H9 (cell line): ENCODE measurements at regions not wholly inside any gene's neighbourhood (a gene's known extent, or its start where the extent isn't known, plus 50 kb on each side); places are given as distances from the start of the nearest gene placed in this dataset.

ENCODE experiments used
- DNase-seq: peaks from one replicate; pipeline ENCODE4 v3.0.0-alpha.2; 2017
- H2AFZ ChIP-seq: one replicate; pipeline ENCODE4 v1.6.1; 2013; ENCODE audit warnings: mild to moderate bottlenecking, low read length, control low read depth, moderate library complexity
- H2AK5ac ChIP-seq: 2 replicates; pipeline ENCODE4 v1.6.1; 2013; ENCODE audit warnings: low read length, control low read depth, mixed read lengths; ENCODE audit not compliant: insufficient read length
- H2BK120ac ChIP-seq: one replicate; pipeline ENCODE4 v1.6.1; 2013; ENCODE audit warnings: low read depth, mild to moderate bottlenecking, low read length, control low read depth, inconsistent platforms; ENCODE audit not compliant: poor library complexity, severe bottlenecking
- H2BK12ac ChIP-seq: 2 replicates; pipeline ENCODE4 v1.6.1; 2013; ENCODE audit warnings: low read length, control low read depth, mixed read lengths, low read depth; ENCODE audit not compliant: insufficient read length
- H2BK15ac ChIP-seq: 2 replicates; pipeline ENCODE4 v1.6.1; 2013; ENCODE audit warnings: low read depth, low read length, control low read depth
- H2BK20ac ChIP-seq: one replicate; pipeline ENCODE4 v1.6.1; 2013; ENCODE audit warnings: low read depth, mild to moderate bottlenecking, low read length, control low read depth, inconsistent platforms; ENCODE audit not compliant: poor library complexity, severe bottlenecking
- H2BK5ac ChIP-seq: 2 replicates; pipeline ENCODE4 v1.6.1; 2013; ENCODE audit warnings: low read length, control low read depth, mixed read lengths; ENCODE audit not compliant: insufficient read length
- H3K14ac ChIP-seq: 2 replicates; pipeline ENCODE4 v1.6.1; 2013; ENCODE audit warnings: low read length, control low read depth; ENCODE audit not compliant: insufficient read depth
- H3K18ac ChIP-seq: 2 replicates; pipeline ENCODE4 v1.6.1; 2013; ENCODE audit warnings: low read depth, mild to moderate bottlenecking, mixed read lengths, low read length, control low read depth; ENCODE audit not compliant: insufficient read length
- H3K23ac ChIP-seq: 2 replicates; pipeline ENCODE4 v1.6.1; 2013; ENCODE audit warnings: low read length, control low read depth, mixed read lengths, low read depth; ENCODE audit not compliant: insufficient read length
- H3K23me2 ChIP-seq: 2 replicates; pipeline ENCODE4 v1.6.1; 2013; ENCODE audit warnings: low read depth, mild to moderate bottlenecking, mixed read lengths, low read length, control low read depth; ENCODE audit not compliant: insufficient read length, poor library complexity, severe bottlenecking
- H3K27ac ChIP-seq: 2 replicates; pipeline ENCODE4 v1.5.1; 2013; ENCODE audit warnings: low read length, control low read depth, mixed read lengths, low read depth; ENCODE audit not compliant: insufficient read length
- H3K27me3 ChIP-seq: 2 replicates; pipeline ENCODE4 v1.6.1; 2013; ENCODE audit warnings: low read length, control low read depth, inconsistent platforms; ENCODE audit not compliant: insufficient read depth
- H3K4ac ChIP-seq: 2 replicates; pipeline ENCODE4 v1.6.1; 2013; ENCODE audit warnings: low read depth, mild to moderate bottlenecking, control low read depth, inconsistent platforms, low read length, moderate library complexity
- H3K4me1 ChIP-seq: 2 replicates; pipeline ENCODE4 v1.6.1; 2013; ENCODE audit warnings: low read length, control low read depth, inconsistent platforms; ENCODE audit not compliant: insufficient read depth
- H3K4me2 ChIP-seq: 2 replicates; pipeline ENCODE4 v1.6.1; 2013; ENCODE audit warnings: low read length, control low read depth, mixed read lengths; ENCODE audit not compliant: insufficient read length, insufficient read depth
- H3K56ac ChIP-seq: 2 replicates; pipeline ENCODE4 v1.6.1; 2013; ENCODE audit warnings: low read depth, mild to moderate bottlenecking, mixed read lengths, low read length, control low read depth; ENCODE audit not compliant: insufficient read length
- H3K79me1 ChIP-seq: 2 replicates; pipeline ENCODE4 v1.6.1; 2013; ENCODE audit warnings: low read depth, mild to moderate bottlenecking, moderate library complexity, low read length, control low read depth, inconsistent platforms; ENCODE audit not compliant: insufficient read depth, poor library complexity, severe bottlenecking
- H3K79me2 ChIP-seq: 2 replicates; pipeline ENCODE4 v1.6.1; 2013; ENCODE audit warnings: low read length, control low read depth, inconsistent platforms; ENCODE audit not compliant: insufficient read depth
- H3K9ac ChIP-seq: 2 replicates; pipeline ENCODE4 v1.6.1; 2013; ENCODE audit warnings: low read length, control low read depth, mixed read lengths; ENCODE audit not compliant: insufficient read length; ENCODE audit errors: extremely low read depth
- H3K9me3 ChIP-seq: one replicate; pipeline ENCODE4 v1.6.1; 2013; ENCODE audit warnings: low read depth, low read length, inconsistent platforms; ENCODE audit not compliant: control insufficient read depth
- H3T11ph ChIP-seq: one replicate; pipeline ENCODE4 v1.6.1; 2013; ENCODE audit warnings: mild to moderate bottlenecking, low read length, control low read depth, inconsistent platforms
- H4K20me1 ChIP-seq: one replicate; pipeline ENCODE4 v1.6.1; 2013; ENCODE audit not compliant: control insufficient read depth, insufficient read length, insufficient read depth
- H4K5ac ChIP-seq: 2 replicates; pipeline ENCODE4 v1.6.1; 2013; ENCODE audit warnings: low read depth, mild to moderate bottlenecking, mixed read lengths, low read length, control low read depth; ENCODE audit not compliant: insufficient read length
- H4K8ac ChIP-seq: replicated peaks from 2 replicates; pipeline ENCODE4 v1.6.1; 2013; ENCODE audit warnings: low read length, control low read depth, mixed read lengths, low read depth; ENCODE audit not compliant: insufficient read length
- H4K91ac ChIP-seq: 2 replicates; pipeline ENCODE4 v1.6.1; 2013; ENCODE audit warnings: low read depth, mild to moderate bottlenecking, moderate library complexity, mixed read lengths, low read length, control low read depth; ENCODE audit not compliant: insufficient read length
- H3K27ac Mint-ChIP-seq, 3 experiments: 2 replicates in 2 of 3; 3 replicates in 1 of 3; pipeline ENCODE4 v1.8.0; 2020 to 2021; ENCODE audit warnings: mixed read lengths in 3 of 3, mild to moderate bottlenecking in 1 of 3, moderate library complexity in 1 of 3
- H3K27me3 Mint-ChIP-seq: 2 replicates; pipeline ENCODE4 v1.8.0; 2021; ENCODE audit warnings: low read depth, mild to moderate bottlenecking, moderate library complexity, mixed read lengths
- H3K36me3 Mint-ChIP-seq, 3 experiments: 2 replicates in 2 of 3; 3 replicates in 1 of 3; pipeline ENCODE4 v1.8.0; 2020 to 2021; ENCODE audit warnings: low read depth in 3 of 3, mixed read lengths in 3 of 3; ENCODE audit not compliant: insufficient read depth in 1 of 3
- H3K4me1 Mint-ChIP-seq, 2 experiments: 2 replicates each; pipeline ENCODE4 v1.8.0; 2020; ENCODE audit warnings: mixed read lengths in 2 of 2
- H3K4me3 Mint-ChIP-seq, 2 experiments: 2 replicates in 1 of 2; 3 replicates in 1 of 2; pipeline ENCODE4 v1.8.0; 2020 to 2021; ENCODE audit warnings: mild to moderate bottlenecking in 2 of 2, mixed read lengths in 2 of 2, moderate library complexity in 1 of 2
- H3K9me3 Mint-ChIP-seq, 2 experiments: 2 replicates in 1 of 2; 3 replicates in 1 of 2; pipeline ENCODE4 v1.8.0; 2020; ENCODE audit warnings: mild to moderate bottlenecking in 2 of 2, mixed read lengths in 2 of 2, moderate library complexity in 1 of 2
- WGBS: extraction: QIAGEN DNeasy Blood & Tissue Kit; methylation state at CpG from one replicate; pipeline ENCODE4 v1.1.7; 2013; ENCODE audit warnings: missing lambda C conversion rate, low lambda C conversion rate, mixed read lengths; ENCODE audit not compliant: insufficient read length; ENCODE audit errors: extremely low coverage; 5-methylcytosine and 5-hydroxymethylcytosine counted together
- TF ChIP-seq, protein P1 (sequence below): fragments of 200-600 bp; sonication (generic); conservative IDR thresholded peaks from 3 replicates; pipeline ENCODE4 v1.8.0; 2021; ENCODE audit warnings: antibody characterized with exemption, mild to moderate bottlenecking

DNA sequence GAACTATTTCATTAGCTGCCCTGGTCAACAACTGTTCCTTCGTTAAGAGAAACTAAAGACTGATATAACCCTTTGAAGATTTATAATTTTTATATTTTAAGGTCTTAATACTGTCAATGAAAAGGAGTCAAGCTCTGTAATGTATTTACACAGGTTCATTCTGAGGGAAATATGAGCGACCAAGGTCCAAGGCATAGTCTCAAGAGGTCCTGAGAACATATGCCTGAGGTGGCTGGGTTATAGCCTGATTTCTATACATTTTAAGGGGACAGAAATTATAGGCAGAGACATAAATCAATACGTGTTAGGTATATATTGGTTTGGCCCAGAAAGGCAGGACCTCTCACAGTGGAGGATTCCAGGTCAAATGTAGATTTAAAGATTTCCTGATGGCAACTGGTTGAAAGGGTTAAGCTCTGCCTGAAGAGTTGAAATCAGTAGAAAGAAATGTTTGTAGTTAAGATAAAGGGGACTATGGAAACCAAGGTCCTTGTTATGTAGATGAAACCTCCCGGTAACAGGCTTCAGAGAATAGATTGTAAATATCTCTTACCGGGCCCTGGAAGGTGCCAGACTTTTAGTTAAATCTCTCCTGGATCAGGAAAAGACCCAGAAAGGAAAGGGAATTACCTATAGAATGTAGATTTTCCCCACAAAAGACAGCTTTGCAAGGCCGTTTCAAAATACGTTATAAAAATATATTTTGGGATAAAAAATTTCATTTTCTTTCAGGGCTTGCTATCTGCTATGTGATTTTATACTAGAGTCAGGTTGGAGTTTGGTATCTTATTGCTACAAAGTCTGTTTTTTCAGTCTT, 107.3 kb upstream of the PRLR start:
- peak; percentile 31 for DNase-seq
- H2AFZ ChIP-seq = no peak overlapping the region
- H3K4ac ChIP-seq = no peak overlapping the region; the same call in 1 of the 2 replicates
- H4K91ac ChIP-seq = no peak overlapping the region
- peaks cover 42% of the 10 kb centered on the region in 2 experiments for H3K4me1 Mint-ChIP-seq
- no peak overlapping the region for H3K56ac ChIP-seq
- H3K27ac Mint-ChIP-seq = peak overlapping the region; percentile 98 to 100 (median 99)
- no peak overlapping the region for H4K5ac ChIP-seq
- H4K8ac ChIP-seq = no peak overlapping the region
- no peaks in the 10 kb centered on the region for H3K23me2 ChIP-seq
- H3K36me3 Mint-ChIP-seq = peaks cover 5 to 22% (median 12%) of the 10 kb centered on the region in 3 experiments; a peak in 6 of 7 replicates
- H3K9me3 ChIP-seq = peaks cover 8% of the 10 kb centered on the region
- no peak overlapping the region for H2AK5ac ChIP-seq
- H3K18ac ChIP-seq = peak overlapping the region; percentile 13
- H3K9ac ChIP-seq = no peak overlapping the region
- no peak overlapping the region for H2BK120ac ChIP-seq
- TF ChIP-seq, protein P1, sequence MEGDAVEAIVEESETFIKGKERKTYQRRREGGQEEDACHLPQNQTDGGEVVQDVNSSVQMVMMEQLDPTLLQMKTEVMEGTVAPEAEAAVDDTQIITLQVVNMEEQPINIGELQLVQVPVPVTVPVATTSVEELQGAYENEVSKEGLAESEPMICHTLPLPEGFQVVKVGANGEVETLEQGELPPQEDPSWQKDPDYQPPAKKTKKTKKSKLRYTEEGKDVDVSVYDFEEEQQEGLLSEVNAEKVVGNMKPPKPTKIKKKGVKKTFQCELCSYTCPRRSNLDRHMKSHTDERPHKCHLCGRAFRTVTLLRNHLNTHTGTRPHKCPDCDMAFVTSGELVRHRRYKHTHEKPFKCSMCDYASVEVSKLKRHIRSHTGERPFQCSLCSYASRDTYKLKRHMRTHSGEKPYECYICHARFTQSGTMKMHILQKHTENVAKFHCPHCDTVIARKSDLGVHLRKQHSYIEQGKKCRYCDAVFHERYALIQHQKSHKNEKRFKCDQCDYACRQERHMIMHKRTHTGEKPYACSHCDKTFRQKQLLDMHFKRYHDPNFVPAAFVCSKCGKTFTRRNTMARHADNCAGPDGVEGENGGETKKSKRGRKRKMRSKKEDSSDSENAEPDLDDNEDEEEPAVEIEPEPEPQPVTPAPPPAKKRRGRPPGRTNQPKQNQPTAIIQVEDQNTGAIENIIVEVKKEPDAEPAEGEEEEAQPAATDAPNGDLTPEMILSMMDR = no peak
- peak overlapping the region; percentile 100 for H3K27ac ChIP-seq
- peaks cover 6% of the 10 kb centered on the region; the same call in 1 of the 2 replicates for H3K4me1 ChIP-seq
- no peak overlapping the region for H3T11ph ChIP-seq
- H4K20me1 ChIP-seq = no peaks in the 10 kb centered on the region
- H3K14ac ChIP-seq = no peak overlapping the region
- no peak overlapping the region for H2BK12ac ChIP-seq
- no peaks in the 10 kb centered on the region for H3K79me2 ChIP-seq
- H3K27me3 ChIP-seq = no peaks in the 10 kb centered on the region
- no peak overlapping the region for H3K4me2 ChIP-seq
- peak overlapping the region; percentile 12 to 24; a peak in 1 of 5 replicates for H3K4me3 Mint-ChIP-seq
- WGBS = no CpG with 5 or more reads among the region's 7 CpGs
- H3K27me3 Mint-ChIP-seq = no peaks in the 10 kb centered on the region
- no peak overlapping the region for H2BK20ac ChIP-seq
- no peak overlapping the region for H3K23ac ChIP-seq
- H3K9me3 Mint-ChIP-seq = peaks cover 13 to 17% of the 10 kb centered on the region in 2 experiments
- no peak overlapping the region for H2BK5ac ChIP-seq
- H2BK15ac ChIP-seq = no peak overlapping the region
- H3K79me1 ChIP-seq = no peaks in the 10 kb centered on the region
